Thyroid gland (tissue), 4 donors: ENCODE measurements at regions not wholly inside any gene's neighbourhood (a gene's known extent, or its start where the extent isn't known, plus 50 kb on each side); places are given as distances from the start of the nearest gene placed in this dataset.

Experiments
- DNase-seq, 2 donors: peaks; one replicate each; pipeline ENCODE4 v3.0.0-alpha.2; 2019
- H3K27ac ChIP-seq, 3 donors: fragments of 200-600 bp; sonication (generic); 1 replicate in 2 of 3; 2 replicates in 1 of 3; pipeline ENCODE4 v1.5.1; 2016 to 2019; ENCODE audit warnings: mild to moderate bottlenecking in 1 of 3, moderate library complexity in 1 of 3
- H3K27me3 ChIP-seq: fragments of 200-600 bp; sonication (generic); one replicate; pipeline ENCODE4 v1.5.1; 2019
- H3K36me3 ChIP-seq, 2 donors: fragments of 200-600 bp; sonication (generic); one replicate each; pipeline ENCODE4 v1.5.1; 2016 to 2019
- H3K4me1 ChIP-seq, 2 donors: fragments of 200-600 bp; sonication (generic); one replicate each; pipeline ENCODE4 v1.5.1; 2017 to 2019
- H3K4me3 ChIP-seq, 3 donors: fragments of 200-600 bp; sonication (generic); replicated peaks in 1 of 3; 1 replicate in 2 of 3; 2 replicates in 1 of 3; pipeline ENCODE4 v1.5.1; 2016; ENCODE audit warnings: mild to moderate bottlenecking in 1 of 3
- H3K9me3 ChIP-seq: fragments of 200-600 bp; sonication (generic); one replicate; pipeline ENCODE4 v1.5.1; 2017
- CTCF ChIP-seq, 6 experiments: fragments of 200-600 bp in 3 of 6; fragments of 450-650 bp in 3 of 6; sonication (generic) in 3 of 6; IDR thresholded peaks; one replicate each; pipeline ENCODE4 v1.5.1; 2016 to 2019; ENCODE audit warnings: antibody characterized with exemption in 6 of 6, mild to moderate bottlenecking in 2 of 6, inconsistent platforms in 1 of 6, moderate library complexity in 1 of 6
- POLR2A ChIP-seq, 2 donors: fragments of 450-650 bp; IDR thresholded peaks; one replicate each; pipeline ENCODE4 v1.6.1; 2017; ENCODE audit warnings: antibody characterized with exemption in 2 of 2, mild to moderate bottlenecking in 2 of 2, moderate library complexity in 1 of 2
- WGBS, 2 donors: methylation state at CpG; one replicate each; pipeline ENCODE4 v1.1.5; 2017; 5-methylcytosine and 5-hydroxymethylcytosine counted together
- intact Hi-C: fragments of 100-400 bp; cut with DNase I; formaldehyde crosslinking; loops from one replicate; pipeline ENCODE4 v1.15.1; 2023

- WGBS, 2 donors = 55 to 57% methylated on average over 14 of the region's 16 CpGs
- intact Hi-C loops = no loop called here
- no peak overlapping the region for H3K4me3 ChIP-seq
- no peaks in the 10 kb centered on the region for H3K9me3 ChIP-seq
- H3K27ac ChIP-seq = no peak overlapping the region
- H3K36me3 ChIP-seq = no peaks in the 10 kb centered on the region
- no peaks in the 10 kb centered on the region for H3K4me1 ChIP-seq
- no peak for DNase-seq
- TF ChIP-seq CTCF (IDR thresholded peaks at IDR 0.05) = no peak
- TF ChIP-seq POLR2A (IDR thresholded peaks at IDR 0.05) = no peak
- no peaks in the 10 kb centered on the region for H3K27me3 ChIP-seq
Observed at GRCh38 chr14:101480747-101481530, 80.4 kb upstream of the DIO3 start.

GRCh38 chr14:101481557-101481956 lies 79.7 kb upstream of the DIO3 start:
- no peak overlapping the region for H3K4me3 ChIP-seq
- 91 to 92% methylated on average over 5 of the region's 5 CpGs for WGBS, 2 donors
- intact Hi-C loops = no loop called here
- H3K36me3 ChIP-seq = no peaks in the 10 kb centered on the region
- H3K27ac ChIP-seq = no peak overlapping the region
- TF ChIP-seq POLR2A (IDR thresholded peaks at IDR 0.05) (no peak), CTCF (IDR thresholded peaks at IDR 0.05) (no peak)
- no peaks in the 10 kb centered on the region for H3K9me3 ChIP-seq
- H3K4me1 ChIP-seq = no peaks in the 10 kb centered on the region
- DNase-seq = no peak
- no peaks in the 10 kb centered on the region for H3K27me3 ChIP-seq

- WGBS, 2 donors = 93% methylated on average over 4 of the region's 4 CpGs
- Histone ChIP-seq H3K4me1 (no peaks in the 10 kb centered on the region), H3K9me3 (no peaks in the 10 kb centered on the region), H3K4me3 (no peak overlapping the region), H3K36me3 (no peaks in the 10 kb centered on the region), H3K27ac (no peak overlapping the region), H3K27me3 (no peaks in the 10 kb centered on the region)
- DNase-seq = no peak
- TF ChIP-seq POLR2A (IDR thresholded peaks at IDR 0.05) = no peak
- TF ChIP-seq CTCF (IDR thresholded peaks at IDR 0.05) = no peak
- intact Hi-C loops = no loop called here
Observed at GRCh38 chr14:101482066-101482465, 79.2 kb upstream of the DIO3 start.

GRCh38 chr14:101483829-101484228 lies 77.5 kb upstream of the DIO3 start:
- H3K9me3 ChIP-seq = no peaks in the 10 kb centered on the region

More at GRCh38 chr14:101483829-101484228, 77.5 kb upstream of the DIO3 start:
- intact Hi-C loops = no loop called here
- H3K4me1 ChIP-seq = no peaks in the 10 kb centered on the region
- H3K36me3 ChIP-seq = no peaks in the 10 kb centered on the region
- 86 to 90% methylated on average over 4 of the region's 4 CpGs for WGBS, 2 donors
- no peaks in the 10 kb centered on the region for H3K27me3 ChIP-seq
- H3K4me3 ChIP-seq = no peak overlapping the region
- no peak for DNase-seq
- no peak for TF ChIP-seq POLR2A (IDR thresholded peaks at IDR 0.05)
- no peak for TF ChIP-seq CTCF (IDR thresholded peaks at IDR 0.05)
- no peak overlapping the region for H3K27ac ChIP-seq
